Body of pancreas (tissue), 4 donors: ENCODE measurements at regions not wholly inside any gene's neighbourhood (a gene's known extent, or its start where the extent isn't known, plus 50 kb on each side); places are given as distances from the start of the nearest gene placed in this dataset.

Experiments used
- ATAC-seq: fragments of 150-250 bp; one replicate; pipeline ENCODE4 v1.9.1; 2016
- DNase-seq, 4 donors: peaks; one replicate each; pipeline ENCODE4 v3.0.0-alpha.2; 2019
- H3K27ac ChIP-seq, 4 donors: fragments of 200-600 bp; sonication (generic); 1 replicate in 3 of 4; 2 replicates in 1 of 4; pipeline versions ENCODE4 v1.5.1 to v1.6.1; 2016 to 2019; ENCODE audit warnings: mild to moderate bottlenecking in 1 of 4, mixed read lengths in 1 of 4, moderate library complexity in 1 of 4
- H3K27me3 ChIP-seq, 2 donors: fragments of 200-600 bp; sonication (generic); one replicate each; pipeline ENCODE4 v1.6.0; 2016; ENCODE audit warnings: mild to moderate bottlenecking in 1 of 2
- H3K36me3 ChIP-seq, 2 donors: fragments of 200-600 bp; sonication (generic); replicated peaks in 1 of 2; 2 replicates each; pipeline ENCODE4 v1.5.1; 2016; ENCODE audit warnings: low read depth in 2 of 2; ENCODE audit not compliant: insufficient read depth in 1 of 2
- H3K4me1 ChIP-seq: fragments of 200-600 bp; sonication (generic); one replicate; pipeline ENCODE4 v1.6.0; 2016
- H3K4me3 ChIP-seq, 2 donors: fragments of 200-600 bp; sonication (generic); 1 replicate in 1 of 2; 2 replicates in 1 of 2; pipeline ENCODE4 v1.5.1; 2016 to 2019
- H3K9me3 ChIP-seq, 3 donors: fragments of 200-600 bp; sonication (generic); 1 replicate in 2 of 3; 2 replicates in 1 of 3; pipeline ENCODE4 v1.5.1; 2016
- CTCF ChIP-seq, 7 experiments: fragments of 450-650 bp in 4 of 7; fragments of 200-600 bp in 3 of 7; sonication (generic) in 3 of 7; IDR thresholded peaks; one replicate each; pipeline ENCODE4 v1.5.1; 2016 to 2019; ENCODE audit warnings: antibody characterized with exemption in 7 of 7
- POLR2A ChIP-seq, 3 donors: fragments of 450-650 bp; IDR thresholded peaks; one replicate each; pipeline ENCODE4 v1.6.1; 2016; ENCODE audit warnings: antibody characterized with exemption in 3 of 3, mild to moderate bottlenecking in 2 of 3
- WGBS, 2 donors: methylation state at CpG; one replicate each; pipeline ENCODE4 v1.1.5; 2017; 5-methylcytosine and 5-hydroxymethylcytosine counted together
- intact Hi-C: fragments of 100-400 bp; cut with DNase I; formaldehyde crosslinking; loops from one replicate; pipeline ENCODE4 v1.15.1; 2023

- 67 to 78% methylated on average over 6 of the region's 6 CpGs for WGBS, 2 donors
- intact Hi-C loops: no loop called here
- H3K27ac ChIP-seq: no peak overlapping the region
- H3K4me1 ChIP-seq: no peaks in the 10 kb centered on the region
- no peaks in the 10 kb centered on the region for H3K36me3 ChIP-seq
- TF ChIP-seq POLR2A (IDR thresholded peaks at IDR 0.05) (no peak), CTCF (IDR thresholded peaks at IDR 0.05) (no peak)
- no peak overlapping the region for H3K4me3 ChIP-seq
- ATAC-seq: no peak
- DNase-seq: no peak
- H3K27me3 ChIP-seq: no peaks in the 10 kb centered on the region
- no peaks in the 10 kb centered on the region for H3K9me3 ChIP-seq
Measured at GRCh38 chr14:101223127-101223526, 319.6 kb upstream of the RTL1 start.

- no peak for ATAC-seq
- intact Hi-C loops: no loop called here
- H3K9me3 ChIP-seq: no peaks in the 10 kb centered on the region
- H3K4me3 ChIP-seq: no peak overlapping the region
- DNase-seq: no peak
- no peaks in the 10 kb centered on the region for H3K27me3 ChIP-seq
- H3K36me3 ChIP-seq: no peaks in the 10 kb centered on the region
- 82 to 85% methylated on average over 10 of the region's 10 CpGs for WGBS, 2 donors
- H3K4me1 ChIP-seq: no peaks in the 10 kb centered on the region
- H3K27ac ChIP-seq: no peak overlapping the region
- TF ChIP-seq POLR2A (IDR thresholded peaks at IDR 0.05) (no peak), CTCF (IDR thresholded peaks at IDR 0.05) (no peak)
Measured at GRCh38 chr14:101223561-101224162, 320.1 kb upstream of the RTL1 start.

DNA sequence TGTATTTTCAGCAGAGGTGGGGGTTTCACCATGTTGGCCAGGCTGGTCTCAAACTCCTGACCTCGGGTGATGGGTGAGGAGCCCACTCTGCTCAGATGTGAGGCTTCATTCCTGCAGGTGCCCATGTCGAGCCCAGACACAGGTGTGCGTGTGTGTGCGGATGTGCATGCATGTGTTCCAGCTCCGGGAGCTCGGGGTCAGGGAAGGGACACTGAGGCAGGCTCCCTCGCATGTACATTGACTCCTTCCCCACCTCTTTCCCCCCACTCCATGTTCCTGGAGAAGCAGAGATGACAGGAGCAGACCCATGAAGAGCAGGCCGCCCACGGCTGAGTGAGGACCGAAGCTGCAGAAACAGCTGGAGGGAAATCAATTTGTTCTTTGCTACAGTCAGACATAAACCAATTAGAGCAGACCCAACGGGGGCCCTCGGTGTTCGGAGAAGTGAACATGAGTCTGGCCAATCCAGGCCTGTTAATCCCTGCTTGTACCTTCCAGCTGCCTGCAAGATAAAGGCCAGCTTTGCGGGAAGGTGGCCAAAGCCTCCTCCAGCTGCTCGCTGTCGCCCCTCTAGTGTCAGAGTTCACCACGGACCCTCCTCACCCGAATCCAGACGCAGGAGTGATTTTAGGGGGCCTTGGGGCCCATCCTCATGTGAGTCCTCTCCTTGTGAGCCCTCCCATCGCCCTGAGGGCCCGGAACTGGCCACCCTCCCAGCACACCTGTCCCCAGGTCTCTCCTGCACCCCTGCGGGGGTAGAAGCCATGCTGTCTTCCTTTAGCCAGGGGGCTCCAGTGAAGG lies 321.0 kb upstream of the RTL1 start:
- H3K36me3 ChIP-seq: no peaks in the 10 kb centered on the region
- no peaks in the 10 kb centered on the region for H3K4me1 ChIP-seq
- H3K9me3 ChIP-seq: no peaks in the 10 kb centered on the region
- no peak overlapping the region for H3K27ac ChIP-seq
- no peak overlapping the region for H3K4me3 ChIP-seq
- no peaks in the 10 kb centered on the region for H3K27me3 ChIP-seq
- peak in 1 of 4 donors; percentile 9 for DNase-seq
- intact Hi-C loops: no loop called here
- ATAC-seq: no peak
- 70 to 74% methylated on average over 13 to 22 of the region's 22 CpGs for WGBS, 2 donors
- TF ChIP-seq CTCF (IDR thresholded peaks at IDR 0.05): no peak
- no peak for TF ChIP-seq POLR2A (IDR thresholded peaks at IDR 0.05)

GRCh38 chr14:101225157-101226152 lies 321.9 kb upstream of the RTL1 start:
- Histone ChIP-seq H3K4me3 (no peak overlapping the region), H3K27ac (no peak overlapping the region), H3K36me3 (no peaks in the 10 kb centered on the region), H3K9me3 (no peaks in the 10 kb centered on the region), H3K4me1 (no peaks in the 10 kb centered on the region), H3K27me3 (no peaks in the 10 kb centered on the region)
- DNase-seq (peak in 1 of 4 donors; percentile 10), ATAC-seq (no peak)
- 67 to 73% methylated on average over 12 to 27 of the region's 28 CpGs for WGBS, 2 donors
- intact Hi-C loops: no loop called here
- TF ChIP-seq POLR2A (IDR thresholded peaks at IDR 0.05) (no peak), CTCF (IDR thresholded peaks at IDR 0.05) (no peak)
